Activated CD4-positive, alpha-beta T cell treated with anti-CD3 and anti-CD28 coated beads, Interleukin-2, amount 10 ng/mL, durations not matched to agents 24 days and 14 days (primary cell): ENCODE measurements at regions not wholly inside any gene's neighbourhood (a gene's known extent, or its start where the extent isn't known, plus 50 kb on each side); places are given as distances from the start of the nearest gene placed in this dataset.

ENCODE experiments used
- DNase-seq: peaks from one replicate; pipeline ENCODE4 v3.0.0; 2022
- H3K27ac Mint-ChIP-seq: one replicate; pipeline ENCODE4 v1.8.0; 2022; ENCODE audit warnings: mild to moderate bottlenecking, mixed read lengths
- H3K27me3 Mint-ChIP-seq: one replicate; pipeline ENCODE4 v1.8.0; 2022; ENCODE audit warnings: mixed read lengths
- H3K36me3 Mint-ChIP-seq: one replicate; pipeline ENCODE4 v1.8.0; 2022; ENCODE audit warnings: low read depth, mild to moderate bottlenecking, mixed read lengths
- H3K4me1 Mint-ChIP-seq: one replicate; pipeline ENCODE4 v1.8.0; 2021; ENCODE audit warnings: mixed read lengths
- H3K4me3 Mint-ChIP-seq: one replicate; pipeline ENCODE4 v1.8.0; 2022; ENCODE audit warnings: mild to moderate bottlenecking, moderate library complexity, mixed read lengths
- H3K9me3 Mint-ChIP-seq: one replicate; pipeline ENCODE4 v1.8.0; 2021; ENCODE audit warnings: mixed read lengths
- intact Hi-C: fragments of 100-400 bp; cut with micrococcal nuclease; formaldehyde crosslinking; loops from one replicate; pipeline ENCODE4 v1.15.1; 2023

GRCh38 chr21:20353351-20353750, 644.9 kb upstream of the NCAM2 start:
- peaks cover 3% of the 10 kb centered on the region for H3K9me3 Mint-ChIP-seq
- intact Hi-C loops = no loop called here

GRCh38 chr21:20373031-20373430, 625.2 kb upstream of the NCAM2 start:
- DNase-seq = no peak
- H3K9me3 Mint-ChIP-seq = peaks cover 7% of the 10 kb centered on the region
- no peaks in the 10 kb centered on the region for H3K36me3 Mint-ChIP-seq
- H3K4me1 Mint-ChIP-seq = no peaks in the 10 kb centered on the region
- H3K27me3 Mint-ChIP-seq = no peaks in the 10 kb centered on the region
- intact Hi-C loops = no loop called here
- no peak overlapping the region for H3K27ac Mint-ChIP-seq
- H3K4me3 Mint-ChIP-seq = no peak overlapping the region

More at GRCh38 chr21:20353351-20353750, 644.9 kb upstream of the NCAM2 start:
- no peaks in the 10 kb centered on the region for H3K27me3 Mint-ChIP-seq
- no peak overlapping the region for H3K4me3 Mint-ChIP-seq
- H3K4me1 Mint-ChIP-seq = no peaks in the 10 kb centered on the region
- no peak overlapping the region for H3K27ac Mint-ChIP-seq
- H3K36me3 Mint-ChIP-seq = no peaks in the 10 kb centered on the region
- DNase-seq = no peak

GRCh38 chr21:20377250-20377649, 621.0 kb upstream of the NCAM2 start:
- H3K4me3 Mint-ChIP-seq = no peak overlapping the region
- no peaks in the 10 kb centered on the region for H3K4me1 Mint-ChIP-seq
- no peak overlapping the region for H3K27ac Mint-ChIP-seq
- no peaks in the 10 kb centered on the region for H3K36me3 Mint-ChIP-seq
- intact Hi-C loops = no loop called here
- no peak for DNase-seq
- peaks cover 3% of the 10 kb centered on the region for H3K9me3 Mint-ChIP-seq
- no peaks in the 10 kb centered on the region for H3K27me3 Mint-ChIP-seq

- no peaks in the 10 kb centered on the region for H3K4me1 Mint-ChIP-seq
- intact Hi-C loops = no loop called here
- no peak for DNase-seq
- H3K27me3 Mint-ChIP-seq = no peaks in the 10 kb centered on the region
- peaks cover 17% of the 10 kb centered on the region for H3K9me3 Mint-ChIP-seq
- no peak overlapping the region for H3K4me3 Mint-ChIP-seq
- H3K36me3 Mint-ChIP-seq = no peaks in the 10 kb centered on the region
- no peak overlapping the region for H3K27ac Mint-ChIP-seq
These were observed 609.8 kb upstream of the NCAM2 start for GRCh38 chr21:20388400-20388799.

GRCh38 chr21:20396798-20397197, 601.4 kb upstream of the NCAM2 start:
- H3K4me3 Mint-ChIP-seq = no peak overlapping the region
- no peaks in the 10 kb centered on the region for H3K27me3 Mint-ChIP-seq
- peaks cover 15% of the 10 kb centered on the region for H3K9me3 Mint-ChIP-seq
- H3K4me1 Mint-ChIP-seq = no peaks in the 10 kb centered on the region
- DNase-seq = no peak
- no peaks in the 10 kb centered on the region for H3K36me3 Mint-ChIP-seq
- intact Hi-C loops = no loop called here
- no peak overlapping the region for H3K27ac Mint-ChIP-seq

- H3K27me3 Mint-ChIP-seq = no peaks in the 10 kb centered on the region
- H3K4me3 Mint-ChIP-seq = no peak overlapping the region
- no peaks in the 10 kb centered on the region for H3K4me1 Mint-ChIP-seq
- no peak overlapping the region for H3K27ac Mint-ChIP-seq
- H3K9me3 Mint-ChIP-seq = peaks cover 6% of the 10 kb centered on the region
- intact Hi-C loops = no loop called here
- DNase-seq = no peak
- no peaks in the 10 kb centered on the region for H3K36me3 Mint-ChIP-seq
These were observed 593.3 kb upstream of the NCAM2 start for GRCh38 chr21:20404915-20405314.

GRCh38 chr21:20418353-20418752, 579.9 kb upstream of the NCAM2 start:
- H3K4me1 Mint-ChIP-seq = no peaks in the 10 kb centered on the region
- no peak overlapping the region for H3K4me3 Mint-ChIP-seq
- H3K27me3 Mint-ChIP-seq = no peaks in the 10 kb centered on the region
- DNase-seq = no peak
- peaks cover 23% of the 10 kb centered on the region for H3K9me3 Mint-ChIP-seq
- intact Hi-C loops = no loop called here
- H3K27ac Mint-ChIP-seq = no peak overlapping the region
- no peaks in the 10 kb centered on the region for H3K36me3 Mint-ChIP-seq

- no peaks in the 10 kb centered on the region for H3K36me3 Mint-ChIP-seq
- H3K4me3 Mint-ChIP-seq = no peak overlapping the region
- H3K27ac Mint-ChIP-seq = no peak overlapping the region
- H3K4me1 Mint-ChIP-seq = no peaks in the 10 kb centered on the region
- no peaks in the 10 kb centered on the region for H3K27me3 Mint-ChIP-seq
- H3K9me3 Mint-ChIP-seq = peaks cover 20% of the 10 kb centered on the region
- DNase-seq = no peak
- intact Hi-C loops = no loop called here
These were observed 578.4 kb upstream of the NCAM2 start for GRCh38 chr21:20419772-20420171.

GRCh38 chr21:20424943-20425342, 573.3 kb upstream of the NCAM2 start:
- Mint-ChIP-seq H3K4me1 (no peaks in the 10 kb centered on the region), H3K9me3 (peaks cover 23% of the 10 kb centered on the region), H3K27ac (no peak overlapping the region), H3K36me3 (no peaks in the 10 kb centered on the region), H3K4me3 (no peak overlapping the region), H3K27me3 (no peaks in the 10 kb centered on the region)
- no peak for DNase-seq
- intact Hi-C loops = no loop called here

- no peak overlapping the region for H3K27ac Mint-ChIP-seq
- H3K4me3 Mint-ChIP-seq = no peak overlapping the region
- H3K4me1 Mint-ChIP-seq = no peaks in the 10 kb centered on the region
- peaks cover 21% of the 10 kb centered on the region for H3K9me3 Mint-ChIP-seq
- H3K36me3 Mint-ChIP-seq = no peaks in the 10 kb centered on the region
- no peaks in the 10 kb centered on the region for H3K27me3 Mint-ChIP-seq
- intact Hi-C loops = no loop called here
- no peak for DNase-seq
These were observed 572.4 kb upstream of the NCAM2 start for GRCh38 chr21:20425856-20426255.

GRCh38 chr21:20440338-20440737, 557.9 kb upstream of the NCAM2 start:
- Mint-ChIP-seq H3K4me3 (no peak overlapping the region), H3K27ac (no peak overlapping the region), H3K9me3 (peaks cover 3% of the 10 kb centered on the region), H3K4me1 (no peaks in the 10 kb centered on the region), H3K27me3 (no peaks in the 10 kb centered on the region), H3K36me3 (no peaks in the 10 kb centered on the region)
- DNase-seq = no peak
- intact Hi-C loops = no loop called here

GRCh38 chr21:20443558-20444155, 554.6 kb upstream of the NCAM2 start:
- no peak for DNase-seq
- Mint-ChIP-seq H3K36me3 (no peaks in the 10 kb centered on the region), H3K27ac (no peak overlapping the region), H3K4me3 (no peak overlapping the region), H3K27me3 (no peaks in the 10 kb centered on the region), H3K4me1 (no peaks in the 10 kb centered on the region), H3K9me3 (peaks cover 3% of the 10 kb centered on the region)
- intact Hi-C loops = no loop called here

GRCh38 chr21:20445971-20446370, 552.2 kb upstream of the NCAM2 start:
- Mint-ChIP-seq H3K4me1 (no peaks in the 10 kb centered on the region), H3K27ac (no peak overlapping the region), H3K27me3 (no peaks in the 10 kb centered on the region), H3K4me3 (no peak overlapping the region), H3K36me3 (no peaks in the 10 kb centered on the region), H3K9me3 (peaks cover 3% of the 10 kb centered on the region)
- intact Hi-C loops = no loop called here
- no peak for DNase-seq

GRCh38 chr21:20451046-20451445, 547.2 kb upstream of the NCAM2 start:
- no peak for DNase-seq
- H3K36me3 Mint-ChIP-seq = no peaks in the 10 kb centered on the region
- H3K4me1 Mint-ChIP-seq = no peaks in the 10 kb centered on the region
- H3K4me3 Mint-ChIP-seq = no peak overlapping the region
- no peak overlapping the region for H3K27ac Mint-ChIP-seq
- intact Hi-C loops = no loop called here
- no peaks in the 10 kb centered on the region for H3K27me3 Mint-ChIP-seq
- peaks cover 4% of the 10 kb centered on the region for H3K9me3 Mint-ChIP-seq

GRCh38 chr21:20452935-20453334, 545.3 kb upstream of the NCAM2 start:
- no peak for DNase-seq
- H3K9me3 Mint-ChIP-seq = peaks cover 4% of the 10 kb centered on the region
- H3K4me3 Mint-ChIP-seq = no peak overlapping the region
- no peaks in the 10 kb centered on the region for H3K4me1 Mint-ChIP-seq
- H3K27me3 Mint-ChIP-seq = no peaks in the 10 kb centered on the region
- no peaks in the 10 kb centered on the region for H3K36me3 Mint-ChIP-seq
- intact Hi-C loops = no loop called here
- H3K27ac Mint-ChIP-seq = no peak overlapping the region
